CD4-positive, alpha-beta memory T cell (primary cell): ENCODE measurements at regions not wholly inside any gene's neighbourhood (a gene's known extent, or its start where the extent isn't known, plus 50 kb on each side); places are given as distances from the start of the nearest gene placed in this dataset.

Source experiments
- CTCF ChIA-PET: fragments of 350-600 bp; sonication (Branson Sonifier 250); formaldehyde crosslinking; loops from one replicate; lab custom pipeline; 2021; ENCODE audit warnings: inconsistent platforms; ENCODE audit not compliant: partially characterized antibody; lab: Charles Lee
- POLR2A ChIA-PET: fragments of 350-600 bp; sonication (Branson Sonifier 250); formaldehyde crosslinking; loops from one replicate; lab custom pipeline; 2021; ENCODE audit not compliant: partially characterized antibody; lab: Charles Lee
- DNase-seq, 5 donors: peaks; one replicate each; pipeline versions ENCODE4 v3.0.0 to v3.0.0-alpha.2; 2020 to 2022; ENCODE audit warnings: mixed read lengths in 1 of 5
- H3K27ac ChIP-seq: one replicate; pipeline ENCODE4 v1.7.0; 2013; ENCODE audit warnings: low read depth, low read length
- H3K27me3 ChIP-seq: 2 replicates; pipeline ENCODE4 v1.7.0; 2013; ENCODE audit warnings: mild to moderate bottlenecking, low read length, moderate library complexity; ENCODE audit not compliant: insufficient read depth
- H3K36me3 ChIP-seq: 2 replicates; pipeline ENCODE4 v1.7.0; 2013; ENCODE audit warnings: mild to moderate bottlenecking, low read length, moderate library complexity; ENCODE audit not compliant: insufficient read depth
- H3K4me1 ChIP-seq: 2 replicates; pipeline ENCODE4 v1.7.0; 2013; ENCODE audit warnings: mild to moderate bottlenecking, low read length, moderate library complexity; ENCODE audit not compliant: insufficient read depth
- H3K4me3 ChIP-seq, 2 donors: one replicate each; pipeline ENCODE4 v1.7.0; 2013; ENCODE audit warnings: low read length in 2 of 2, mild to moderate bottlenecking in 1 of 2
- H3K9me3 ChIP-seq, 2 donors: one replicate each; pipeline ENCODE4 v1.7.0; 2013; ENCODE audit warnings: low read length in 2 of 2, control low read depth in 1 of 2; ENCODE audit not compliant: control insufficient read depth in 1 of 2
- H3K27ac Mint-ChIP-seq, 7 donors: one replicate each; pipeline ENCODE4 v1.8.0; 2020 to 2021; ENCODE audit warnings: mixed read lengths in 7 of 7, mild to moderate bottlenecking in 6 of 7, inconsistent platforms in 3 of 7, moderate library complexity in 3 of 7
- H3K27me3 Mint-ChIP-seq, 2 donors: one replicate each; pipeline ENCODE4 v1.8.0; 2020 to 2021; ENCODE audit warnings: mixed read lengths in 2 of 2
- H3K36me3 Mint-ChIP-seq, 2 donors: one replicate each; pipeline ENCODE4 v1.8.0; 2020 to 2021; ENCODE audit warnings: mixed read lengths in 2 of 2, inconsistent platforms in 1 of 2, mild to moderate bottlenecking in 1 of 2
- H3K4me1 Mint-ChIP-seq, 4 donors: one replicate each; pipeline ENCODE4 v1.8.0; 2020 to 2021; ENCODE audit warnings: mixed read lengths in 4 of 4, mild to moderate bottlenecking in 1 of 4
- H3K4me3 Mint-ChIP-seq, 8 donors: one replicate each; pipeline ENCODE4 v1.8.0; 2020 to 2021; ENCODE audit warnings: mixed read lengths in 8 of 8, mild to moderate bottlenecking in 7 of 8, moderate library complexity in 6 of 8, inconsistent platforms in 3 of 8
- H3K9me3 Mint-ChIP-seq, 8 donors: one replicate each; pipeline ENCODE4 v1.8.0; 2020 to 2021; ENCODE audit warnings: mixed read lengths in 8 of 8, mild to moderate bottlenecking in 5 of 8, inconsistent platforms in 3 of 8, moderate library complexity in 1 of 8
- intact Hi-C: fragments of 100-400 bp; cut with micrococcal nuclease; formaldehyde crosslinking; loops from one replicate; pipeline ENCODE4 v1.15.1; 2023

DNA sequence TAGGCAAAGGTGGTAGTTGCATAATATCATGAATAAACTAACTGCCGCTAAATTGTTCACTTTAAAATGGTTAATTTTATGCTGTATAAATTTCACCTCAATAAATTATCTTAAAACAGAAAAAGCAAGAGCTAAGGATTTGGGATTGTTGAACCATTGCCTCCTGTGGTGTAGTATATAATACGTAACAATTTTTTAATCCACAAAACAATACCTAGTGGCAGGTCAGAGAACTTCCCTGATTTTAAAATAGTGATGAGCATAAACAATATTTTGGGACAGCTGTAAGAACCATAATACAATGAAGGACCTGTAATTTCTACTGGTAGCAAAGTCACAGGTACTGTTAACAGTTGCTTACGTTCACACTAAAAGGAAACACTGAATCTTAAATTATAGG, 161.9 kb upstream of the PRNP start:
- Histone ChIP-seq H3K27ac (no peak overlapping the region), H3K36me3 (no peaks in the 10 kb centered on the region), H3K4me1 (no peaks in the 10 kb centered on the region), H3K9me3 (no peaks in the 10 kb centered on the region), H3K27me3 (no peaks in the 10 kb centered on the region), H3K4me3 (no peak overlapping the region)
- ChIA-PET CTCF (no interaction called here), POLR2A (no interaction called here)
- Mint-ChIP-seq H3K36me3 (peaks cover 0 to 2% of the 10 kb centered on the region in 2 donors), H3K27me3 (peaks cover 13 to 23% of the 10 kb centered on the region in 2 donors), H3K27ac (no peak overlapping the region), H3K9me3 (peaks cover 6 to 27% (median 23%) of the 10 kb centered on the region in 8 donors), H3K4me1 (no peaks in the 10 kb centered on the region), H3K4me3 (no peak overlapping the region)
- DNase-seq: no peak
- intact Hi-C loops: no loop called here

- Histone ChIP-seq H3K4me1 (no peaks in the 10 kb centered on the region), H3K27ac (no peak overlapping the region), H3K9me3 (no peaks in the 10 kb centered on the region), H3K27me3 (no peaks in the 10 kb centered on the region), H3K36me3 (no peaks in the 10 kb centered on the region), H3K4me3 (no peak overlapping the region)
- no peak for DNase-seq
- ChIA-PET CTCF (no interaction called here), POLR2A (no interaction called here)
- Mint-ChIP-seq H3K36me3 (no peaks in the 10 kb centered on the region), H3K27ac (no peak overlapping the region), H3K4me3 (no peak overlapping the region), H3K4me1 (no peaks in the 10 kb centered on the region), H3K27me3 (peaks cover 9 to 22% of the 10 kb centered on the region in 2 donors), H3K9me3 (peaks cover 3 to 8% (median 5%) of the 10 kb centered on the region in 8 donors)
- intact Hi-C loops: no loop called here
Observed at GRCh38 chr20:4522310-4522709, 163.9 kb upstream of the PRNP start.

DNA sequence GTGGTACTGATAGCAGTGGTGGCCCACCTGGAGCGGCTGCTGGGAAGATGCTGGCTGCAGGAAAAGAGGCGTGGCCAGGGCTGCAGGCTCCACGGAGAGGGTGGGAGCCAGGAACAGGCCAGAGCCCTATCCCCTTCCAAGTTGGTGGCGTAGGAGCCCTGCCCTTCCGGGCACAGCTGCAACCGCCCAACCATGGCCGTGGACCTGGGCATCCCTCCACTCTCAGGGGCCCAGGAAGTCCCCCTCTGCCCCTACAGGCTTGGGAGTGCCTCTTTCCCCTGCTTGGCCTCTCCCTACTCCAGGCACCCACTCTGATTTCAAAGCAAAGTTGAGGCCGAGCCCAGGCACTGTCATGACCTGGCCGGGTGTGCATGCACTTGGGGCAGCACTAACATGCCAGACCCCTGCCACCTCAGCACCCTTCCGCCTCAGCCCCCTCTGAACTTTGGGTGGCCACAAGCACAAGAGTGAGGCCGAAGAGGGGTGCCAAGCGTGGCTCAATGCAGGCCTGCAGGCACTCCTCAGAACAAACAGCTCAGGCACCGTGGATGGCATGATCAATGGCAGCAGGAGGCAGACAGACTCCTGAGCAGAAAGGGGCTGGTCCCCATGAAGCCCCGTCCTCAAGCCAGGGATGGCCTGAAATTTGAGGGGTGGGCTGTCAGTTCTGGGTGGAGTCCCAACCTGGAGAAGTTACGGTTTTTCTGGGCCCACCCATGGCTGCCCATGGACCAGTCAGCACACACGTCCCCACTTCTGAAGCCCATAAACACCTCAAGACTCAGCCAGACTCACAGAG, 164.9 kb upstream of the PRNP start:
- POLR2A ChIA-PET: no interaction called here
- CTCF ChIA-PET: no interaction called here
- Mint-ChIP-seq H3K27me3 (peaks cover 12 to 24% of the 10 kb centered on the region in 2 donors), H3K4me3 (no peak overlapping the region), H3K9me3 (peaks cover 0 to 4% (median 0%) of the 10 kb centered on the region in 8 donors), H3K27ac (no peak overlapping the region), H3K4me1 (no peaks in the 10 kb centered on the region), H3K36me3 (no peaks in the 10 kb centered on the region)
- no peak for DNase-seq
- no peaks in the 10 kb centered on the region for H3K36me3 ChIP-seq
- intact Hi-C loops: no loop called here
- H3K27ac ChIP-seq: no peak overlapping the region
- no peaks in the 10 kb centered on the region for H3K4me1 ChIP-seq
- no peaks in the 10 kb centered on the region for H3K27me3 ChIP-seq
- no peaks in the 10 kb centered on the region for H3K9me3 ChIP-seq
- H3K4me3 ChIP-seq: no peak overlapping the region

- CTCF ChIA-PET: no interaction called here
- no peaks in the 10 kb centered on the region for H3K36me3 Mint-ChIP-seq
- no peak for DNase-seq
Observed at GRCh38 chr20:4519534-4519933, 166.7 kb upstream of the PRNP start.

GRCh38 chr20:4516876-4517275, 169.4 kb upstream of the PRNP start:
- Mint-ChIP-seq H3K4me3 (no peak overlapping the region), H3K27ac (no peak overlapping the region), H3K4me1 (no peaks in the 10 kb centered on the region), H3K9me3 (peaks cover 0 to 5% (median 0%) of the 10 kb centered on the region in 8 donors), H3K27me3 (peaks cover 28 to 38% of the 10 kb centered on the region in 2 donors), H3K36me3 (no peaks in the 10 kb centered on the region)
- H3K36me3 ChIP-seq: no peaks in the 10 kb centered on the region
- no peaks in the 10 kb centered on the region for H3K9me3 ChIP-seq
- H3K27ac ChIP-seq: no peak overlapping the region
- H3K4me3 ChIP-seq: no peak overlapping the region
- intact Hi-C loops: no loop called here
- no peaks in the 10 kb centered on the region for H3K27me3 ChIP-seq
- ChIA-PET POLR2A (no interaction called here), CTCF (no interaction called here)
- no peaks in the 10 kb centered on the region for H3K4me1 ChIP-seq
- DNase-seq: no peak

More at GRCh38 chr20:4519534-4519933, 166.7 kb upstream of the PRNP start:
- Histone ChIP-seq H3K27me3 (no peaks in the 10 kb centered on the region), H3K36me3 (no peaks in the 10 kb centered on the region), H3K4me3 (no peak overlapping the region), H3K27ac (no peak overlapping the region), H3K9me3 (no peaks in the 10 kb centered on the region), H3K4me1 (no peaks in the 10 kb centered on the region)
- no peak overlapping the region for H3K4me3 Mint-ChIP-seq
- no peak overlapping the region for H3K27ac Mint-ChIP-seq
- H3K9me3 Mint-ChIP-seq: peaks cover 0 to 4% (median 0%) of the 10 kb centered on the region in 8 donors
- intact Hi-C loops: no loop called here
- POLR2A ChIA-PET: no interaction called here
- H3K27me3 Mint-ChIP-seq: peaks cover 17 to 33% of the 10 kb centered on the region in 2 donors
- H3K4me1 Mint-ChIP-seq: no peaks in the 10 kb centered on the region

DNA sequence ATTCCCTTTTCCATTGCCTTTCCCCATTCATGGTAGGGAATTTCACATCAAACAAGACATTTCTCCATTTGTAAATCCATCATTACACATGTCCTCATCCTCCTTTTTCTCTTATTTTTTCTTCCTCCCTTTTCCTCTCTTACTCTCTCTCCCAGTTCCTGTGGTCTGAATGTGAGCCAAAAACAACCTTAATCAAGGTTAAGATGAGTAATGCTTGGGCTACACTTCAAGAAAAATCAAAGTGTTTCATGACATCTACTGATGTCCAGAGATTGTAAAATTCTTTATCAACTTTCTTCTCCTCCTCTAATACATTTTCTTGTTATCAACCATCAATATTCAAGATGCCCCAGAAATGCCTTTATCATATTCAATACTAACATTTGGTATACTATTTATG, 172.5 kb upstream of the PRNP start:
- Mint-ChIP-seq H3K9me3 (peaks cover 0 to 19% (median 10%) of the 10 kb centered on the region in 8 donors), H3K27me3 (peaks cover 34 to 35% of the 10 kb centered on the region in 2 donors), H3K27ac (no peak overlapping the region), H3K4me1 (no peaks in the 10 kb centered on the region), H3K36me3 (no peaks in the 10 kb centered on the region), H3K4me3 (no peak overlapping the region)
- Histone ChIP-seq H3K27me3 (no peaks in the 10 kb centered on the region), H3K36me3 (no peaks in the 10 kb centered on the region), H3K9me3 (no peaks in the 10 kb centered on the region), H3K4me1 (no peaks in the 10 kb centered on the region), H3K27ac (no peak overlapping the region), H3K4me3 (no peak overlapping the region)
- intact Hi-C loops: no loop called here
- POLR2A ChIA-PET: no interaction called here
- no peak for DNase-seq
- CTCF ChIA-PET: no interaction called here

GRCh38 chr20:4512891-4513550, 173.2 kb upstream of the PRNP start:
- no peak overlapping the region for H3K27ac Mint-ChIP-seq
- H3K4me3 Mint-ChIP-seq: no peak overlapping the region
- Histone ChIP-seq H3K27me3 (no peaks in the 10 kb centered on the region), H3K9me3 (no peaks in the 10 kb centered on the region), H3K27ac (no peak overlapping the region), H3K4me3 (no peak overlapping the region), H3K4me1 (no peaks in the 10 kb centered on the region), H3K36me3 (no peaks in the 10 kb centered on the region)
- H3K9me3 Mint-ChIP-seq: peaks cover 0 to 19% (median 10%) of the 10 kb centered on the region in 8 donors
- ChIA-PET POLR2A (no interaction called here), CTCF (no interaction called here)
- H3K36me3 Mint-ChIP-seq: no peaks in the 10 kb centered on the region
- H3K4me1 Mint-ChIP-seq: no peaks in the 10 kb centered on the region
- no peak for DNase-seq
- intact Hi-C loops: no loop called here
- peaks cover 35 to 37% of the 10 kb centered on the region in 2 donors for H3K27me3 Mint-ChIP-seq
